ENCODE measurements at regions not wholly inside any gene's neighbourhood (a gene's known extent, or its start where the extent isn't known, plus 50 kb on each side); places are given as distances from the start of the nearest gene placed in this dataset.

DNA sequence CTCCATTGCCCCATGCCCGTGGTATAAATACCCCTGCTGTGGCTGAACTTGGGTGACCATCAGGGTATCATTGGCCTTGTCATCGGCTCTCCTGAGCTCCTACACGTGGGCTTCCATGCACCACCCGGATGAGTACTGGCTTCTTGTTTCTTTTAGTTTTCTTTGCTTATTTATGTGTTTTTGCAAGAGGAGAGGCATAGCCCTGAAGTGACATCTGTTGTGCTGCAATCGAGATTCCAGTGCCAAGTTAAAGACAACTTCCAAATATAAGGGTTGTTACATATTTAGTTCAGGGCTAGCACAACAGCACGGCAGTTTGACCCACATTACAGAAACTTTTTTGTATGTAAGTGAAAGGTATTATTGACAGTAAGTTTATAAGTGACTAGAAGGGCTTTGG, 1087.1 kb downstream of the TBC1D22A start:
- TF ChIP-seq GATA2 (IDR thresholded peaks at IDR 0.05; ENCODE audit: low read depth, low read length) (no peak), GATA3 (IDR thresholded peaks at IDR 0.05; ENCODE audit: low read depth, low read length) (no peak)

DNA sequence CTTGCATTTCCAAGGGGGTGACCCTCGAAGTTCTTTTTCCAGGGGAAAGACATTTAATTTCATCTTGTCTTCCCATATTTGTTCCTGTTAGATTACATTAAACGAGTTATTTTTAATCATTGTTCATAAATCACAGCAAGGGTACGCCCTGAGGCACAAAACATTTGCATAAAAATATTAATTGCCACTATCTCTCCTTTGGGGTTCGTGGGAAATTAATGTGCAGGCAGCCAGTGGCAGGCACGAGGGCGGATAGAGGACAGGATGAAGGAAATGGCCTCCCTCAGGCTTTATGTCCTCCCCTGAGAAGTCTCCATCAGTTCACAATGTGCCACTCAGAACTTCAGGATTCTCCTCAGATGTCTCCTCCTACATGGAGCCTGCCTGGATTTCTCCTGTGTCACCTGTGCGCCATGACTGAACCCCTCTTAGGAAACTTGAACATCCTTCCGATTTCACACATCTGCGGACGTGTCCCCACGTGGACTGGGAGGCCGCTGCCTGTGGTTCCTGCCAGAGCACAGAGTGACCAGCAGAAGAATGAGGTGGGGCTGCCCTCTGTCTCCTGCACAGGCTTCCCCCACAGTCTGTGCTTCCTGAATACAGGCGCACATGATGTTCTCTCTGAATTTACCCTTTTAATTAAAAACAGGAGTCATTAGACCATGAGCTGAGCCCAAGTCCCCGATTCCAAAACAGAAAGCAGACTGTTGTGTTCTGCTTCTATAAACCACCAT, 1085.9 kb downstream of the TBC1D22A start:
- TF ChIP-seq GATA3 (IDR thresholded peaks at IDR 0.05; ENCODE audit: low read depth, low read length): no peak
- TF ChIP-seq GATA2 (IDR thresholded peaks at IDR 0.05; ENCODE audit: low read depth, low read length): no peak

DNA sequence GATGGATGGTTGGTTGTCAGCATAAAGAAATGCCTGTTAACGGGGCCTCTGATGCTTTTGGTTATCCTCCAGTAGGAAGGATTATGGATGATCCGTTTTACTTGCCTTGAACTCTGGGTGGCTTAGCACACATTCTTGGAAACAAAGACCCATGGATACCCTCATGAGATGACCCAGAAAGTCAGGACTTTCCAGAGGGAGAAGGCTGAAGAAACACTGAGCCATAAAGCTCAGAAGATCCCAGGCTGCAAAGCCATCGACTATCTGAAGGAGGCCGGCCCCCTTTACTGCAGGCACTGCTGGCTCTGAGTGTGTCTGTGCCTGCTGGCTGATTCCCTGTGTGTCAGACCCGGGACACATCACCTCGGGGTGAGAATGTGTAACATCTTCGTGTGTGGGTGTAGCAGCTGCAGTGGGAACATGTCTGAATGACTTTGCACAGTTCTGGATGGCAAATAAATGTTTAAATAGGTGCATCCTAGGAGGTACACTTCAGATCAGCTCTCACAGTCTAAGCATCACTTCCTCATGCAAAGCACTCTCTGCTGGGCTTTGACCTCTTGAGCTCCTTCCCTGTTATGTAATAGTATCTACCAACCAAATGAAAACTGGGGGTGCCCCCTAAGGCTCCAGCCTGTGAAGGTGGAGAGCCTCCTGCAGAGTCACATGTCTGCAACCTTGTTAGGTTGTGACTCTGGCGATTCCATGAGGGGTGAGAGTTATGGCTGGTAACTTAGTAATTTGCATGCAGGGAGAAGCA, 1084.9 kb downstream of the TBC1D22A start:
- TF ChIP-seq GATA2 (IDR thresholded peaks at IDR 0.05; ENCODE audit: low read depth, low read length) (no peak), GATA3 (IDR thresholded peaks at IDR 0.05; ENCODE audit: low read depth, low read length) (no peak)

DNA sequence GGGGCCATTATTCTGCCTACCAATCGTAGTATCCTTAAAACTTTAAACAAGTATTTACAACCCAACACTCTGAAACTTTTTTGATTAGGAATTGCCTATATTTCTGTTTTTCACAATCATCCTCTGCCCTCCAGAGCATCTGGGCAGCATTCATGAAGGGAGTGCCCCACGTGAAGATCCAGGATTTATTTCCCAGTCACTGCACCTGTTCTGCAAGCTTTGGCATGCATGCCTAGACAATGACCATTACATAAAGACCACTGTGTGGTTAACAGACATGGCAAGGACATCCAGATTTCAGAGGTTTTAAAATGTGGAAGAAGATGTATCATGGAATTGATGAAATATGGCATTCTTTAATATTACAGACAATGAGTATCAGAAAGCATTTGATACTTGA, 1083.8 kb downstream of the TBC1D22A start:
- TF ChIP-seq GATA3 (IDR thresholded peaks at IDR 0.05; ENCODE audit: low read depth, low read length): no peak
- TF ChIP-seq GATA2 (IDR thresholded peaks at IDR 0.05; ENCODE audit: low read depth, low read length): no peak

DNA sequence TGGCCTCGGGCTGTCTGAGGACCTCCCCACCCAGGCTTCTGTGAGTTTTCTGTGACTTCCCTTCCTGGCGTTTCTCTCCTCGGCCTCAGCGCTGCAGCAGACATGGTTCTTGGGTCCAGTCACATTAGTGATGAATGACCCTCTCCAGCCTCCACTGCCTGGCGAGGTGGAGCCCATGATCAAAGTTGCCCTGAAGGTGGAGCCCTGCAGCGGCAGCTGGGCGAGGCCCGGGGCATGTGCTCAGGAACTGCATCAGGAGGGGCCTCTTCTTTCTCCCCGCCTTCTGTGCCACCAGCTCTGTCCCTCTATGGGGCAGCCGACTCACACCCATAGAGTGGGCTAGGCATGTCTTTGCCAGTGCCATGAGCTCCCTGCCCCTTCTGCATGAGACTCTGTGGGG, 1079.7 kb downstream of the TBC1D22A start:
- no peak for TF ChIP-seq GATA3 (IDR thresholded peaks at IDR 0.05; ENCODE audit: low read depth, low read length)
- TF ChIP-seq GATA2 (IDR thresholded peaks at IDR 0.05; ENCODE audit: low read depth, low read length): no peak

DNA sequence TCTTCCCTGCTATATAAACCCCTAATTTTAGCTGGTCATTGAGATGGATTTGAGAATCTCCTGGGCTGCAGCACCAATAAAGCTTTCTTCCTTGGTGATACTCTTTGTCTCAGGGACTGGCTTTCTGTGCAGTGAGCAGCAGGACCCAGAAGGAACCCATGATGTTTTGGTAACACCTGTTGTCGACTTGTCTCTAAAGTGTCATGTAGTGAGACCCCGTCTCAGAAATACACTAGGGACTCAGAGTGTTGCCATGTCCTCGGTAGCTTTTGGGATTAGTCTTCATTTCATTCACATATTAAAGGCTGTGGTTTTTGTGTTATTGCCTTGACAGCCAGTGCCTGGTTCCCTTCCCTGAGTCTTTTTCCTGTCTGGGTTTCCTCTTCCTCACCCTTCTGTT, 1078.7 kb downstream of the TBC1D22A start:
- TF ChIP-seq GATA3 (IDR thresholded peaks at IDR 0.05; ENCODE audit: low read depth, low read length) (no peak), GATA2 (IDR thresholded peaks at IDR 0.05; ENCODE audit: low read depth, low read length) (no peak)

DNA sequence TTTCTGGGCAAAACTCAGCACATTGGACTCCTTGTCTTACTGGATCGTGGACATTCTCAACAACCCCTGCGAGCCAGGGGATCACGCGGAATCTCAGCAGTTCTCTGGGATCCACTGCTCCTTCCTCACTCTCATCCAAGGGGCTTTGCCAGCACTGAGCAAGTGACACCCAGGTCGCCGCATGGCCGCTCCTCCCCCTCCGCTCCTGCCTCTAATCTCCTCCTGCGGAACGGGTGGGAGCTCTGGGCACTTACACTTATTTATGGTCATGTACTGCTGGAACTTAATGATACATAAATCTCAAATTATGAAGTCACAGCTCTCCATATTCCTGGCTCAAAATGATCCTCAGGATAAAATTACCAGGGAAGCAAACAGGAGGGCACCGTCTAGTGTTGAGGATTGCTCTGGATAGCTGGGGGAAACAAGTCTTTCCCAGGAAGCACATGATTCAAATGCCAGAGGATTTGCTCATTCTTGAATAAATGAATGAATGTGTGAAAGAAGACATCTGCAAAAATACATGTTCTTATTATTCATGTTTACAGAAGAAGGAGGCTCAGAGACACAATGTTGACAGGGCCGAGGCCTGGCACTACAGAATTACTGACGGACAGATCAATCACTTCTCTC, 1077.3 kb downstream of the TBC1D22A start:
- TF ChIP-seq GATA3 (IDR thresholded peaks at IDR 0.05; ENCODE audit: low read depth, low read length) (no peak), GATA2 (IDR thresholded peaks at IDR 0.05; ENCODE audit: low read depth, low read length) (no peak)

DNA sequence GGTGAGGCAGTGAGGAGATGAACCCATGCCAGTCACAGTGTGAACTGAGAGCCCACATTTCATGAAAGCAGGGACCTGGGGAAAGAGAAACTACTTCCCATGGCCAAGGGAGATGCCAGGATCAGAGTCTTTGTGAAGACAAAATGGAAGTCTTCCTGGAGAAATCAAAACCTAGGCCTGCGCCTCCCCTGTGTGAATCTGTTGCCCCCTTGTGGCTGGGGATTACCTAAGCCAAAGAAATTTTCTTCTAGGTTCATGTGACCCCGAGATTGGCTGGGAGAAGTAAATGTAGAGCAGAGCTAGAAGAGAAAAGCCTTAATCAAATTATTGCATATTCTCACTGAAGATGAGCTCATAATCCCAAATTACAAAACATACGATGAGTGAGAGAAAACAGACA, 1075.3 kb downstream of the TBC1D22A start:
- no peak for TF ChIP-seq GATA2 (IDR thresholded peaks at IDR 0.05; ENCODE audit: low read depth, low read length)
- no peak for TF ChIP-seq GATA3 (IDR thresholded peaks at IDR 0.05; ENCODE audit: low read depth, low read length)

DNA sequence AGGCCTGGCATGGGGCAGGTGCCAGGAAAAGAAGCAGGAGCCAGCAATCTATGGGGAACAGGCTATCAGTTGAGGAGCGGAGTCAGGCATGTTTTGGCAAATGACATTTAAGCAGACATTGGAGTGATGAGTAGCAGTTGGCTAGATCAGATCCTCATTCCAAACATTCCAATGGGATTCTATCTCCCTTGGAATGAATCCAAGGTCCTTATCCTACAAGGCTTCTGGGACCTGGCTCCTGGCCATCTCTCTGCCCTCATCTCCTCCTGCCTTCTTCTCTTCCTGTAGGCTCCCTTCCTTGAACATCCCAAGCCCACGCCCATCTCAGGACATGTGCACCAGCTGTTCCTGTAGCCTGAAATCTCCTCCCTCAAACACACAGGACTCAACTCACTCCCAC, 1074.5 kb downstream of the TBC1D22A start:
- TF ChIP-seq GATA2 (IDR thresholded peaks at IDR 0.05; ENCODE audit: low read depth, low read length) (no peak), GATA3 (IDR thresholded peaks at IDR 0.05; ENCODE audit: low read depth, low read length) (no peak)

DNA sequence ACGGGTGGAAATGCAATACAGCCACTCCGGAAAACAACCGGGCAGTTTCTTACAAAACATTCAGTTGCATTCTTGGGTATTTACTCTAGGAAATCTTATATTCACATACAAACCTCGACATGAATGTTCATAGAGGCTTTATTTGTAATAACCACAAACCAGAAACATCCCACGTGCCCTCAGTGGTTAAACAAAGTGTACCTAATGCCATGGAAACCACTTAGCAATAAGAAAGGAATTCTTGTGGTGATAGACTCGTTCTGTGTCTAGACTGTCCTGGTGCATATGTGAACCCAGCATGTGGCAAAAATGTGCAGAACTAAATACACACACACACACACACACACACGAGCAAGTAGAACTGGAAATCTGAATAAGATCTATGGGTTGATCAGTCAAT, 1073.3 kb downstream of the TBC1D22A start:
- no peak for TF ChIP-seq GATA3 (IDR thresholded peaks at IDR 0.05; ENCODE audit: low read depth, low read length)
- TF ChIP-seq GATA2 (IDR thresholded peaks at IDR 0.05; ENCODE audit: low read depth, low read length): no peak

DNA sequence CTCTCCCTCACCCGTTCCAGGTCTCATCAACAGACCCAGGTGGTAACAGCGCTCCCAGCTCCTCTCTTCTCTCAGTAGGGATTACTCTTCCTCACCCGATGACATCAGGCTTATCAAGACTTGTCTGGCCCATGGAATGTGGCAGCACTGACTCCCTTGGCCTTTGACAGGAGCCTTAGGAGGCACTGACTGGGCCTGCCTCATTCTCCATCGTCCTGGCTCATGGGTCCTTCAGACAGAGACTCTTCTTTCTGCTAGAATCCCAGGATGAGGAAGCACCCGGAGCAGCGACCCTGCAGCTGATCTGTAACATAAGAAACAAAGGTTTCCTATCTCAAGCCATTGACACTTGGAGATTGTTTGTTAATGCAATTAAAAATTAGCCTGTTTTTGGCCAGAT, 1063.6 kb downstream of the TBC1D22A start:
- TF ChIP-seq GATA2 (IDR thresholded peaks at IDR 0.05; ENCODE audit: low read depth, low read length) (no peak), GATA3 (IDR thresholded peaks at IDR 0.05; ENCODE audit: low read depth, low read length) (no peak)

DNA sequence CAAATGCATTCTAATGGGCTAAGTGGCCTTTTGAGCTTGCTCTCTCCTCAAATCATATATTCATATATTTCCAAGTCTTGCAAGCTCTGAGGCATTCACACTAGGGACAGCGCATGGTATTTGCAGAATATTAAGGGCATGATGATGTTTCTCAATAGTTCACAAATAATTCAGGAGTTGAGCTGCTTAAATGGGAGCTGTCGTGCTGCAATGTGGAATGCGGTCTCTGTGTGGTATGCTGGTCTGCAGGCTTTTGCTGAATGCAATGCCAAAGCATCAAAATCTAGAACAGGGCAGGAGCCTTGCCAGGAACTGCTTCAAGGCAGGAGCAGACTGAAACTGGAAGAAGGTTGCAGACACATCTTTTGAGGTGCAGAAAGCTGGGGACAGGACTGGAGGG, 1060.0 kb downstream of the TBC1D22A start:
- TF ChIP-seq GATA2 (IDR thresholded peaks at IDR 0.05; ENCODE audit: low read depth, low read length) (no peak), GATA3 (IDR thresholded peaks at IDR 0.05; ENCODE audit: low read depth, low read length) (no peak)

DNA sequence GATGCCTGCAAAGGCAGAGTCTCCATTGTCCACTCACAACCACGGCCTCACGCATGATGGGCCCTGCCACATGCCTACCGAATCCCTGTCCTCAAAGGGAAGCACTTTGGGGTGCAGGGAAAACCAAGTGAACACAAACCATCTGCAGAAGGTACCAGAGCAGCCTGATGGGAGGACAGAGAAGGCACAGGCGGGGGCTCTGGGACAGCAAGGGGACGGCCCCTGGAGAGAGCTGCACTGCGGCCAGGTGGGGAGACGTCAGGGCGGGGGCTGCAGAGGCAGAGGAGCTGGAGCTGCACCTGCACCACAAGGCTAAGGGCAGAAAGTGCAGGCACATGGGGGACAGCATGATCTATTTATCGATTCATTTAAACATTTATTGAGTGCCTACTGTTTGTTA, 1056.0 kb downstream of the TBC1D22A start:
- no peak for TF ChIP-seq GATA2 (IDR thresholded peaks at IDR 0.05; ENCODE audit: low read depth, low read length)
- no peak for TF ChIP-seq GATA3 (IDR thresholded peaks at IDR 0.05; ENCODE audit: low read depth, low read length)

DNA sequence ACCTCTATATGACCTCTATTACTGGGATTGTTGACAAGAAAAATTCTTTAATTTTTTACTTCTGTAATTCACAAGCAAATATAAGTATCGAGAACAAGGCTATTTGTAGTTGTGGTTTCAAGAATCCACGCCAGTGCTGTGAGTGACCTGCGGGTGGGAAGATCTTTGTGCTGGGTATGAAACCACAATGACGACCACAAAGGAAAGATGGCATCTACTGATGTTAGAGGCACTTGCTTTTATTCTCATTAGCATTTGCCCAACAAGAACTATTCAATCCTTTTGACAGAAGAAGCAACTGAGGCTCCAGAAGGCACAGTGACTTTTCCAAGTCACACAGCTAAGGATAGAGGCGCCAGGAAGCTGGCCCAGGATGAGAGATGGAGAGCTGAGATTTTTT, 1054.9 kb downstream of the TBC1D22A start:
- no peak for TF ChIP-seq GATA2 (IDR thresholded peaks at IDR 0.05; ENCODE audit: low read depth, low read length)
- no peak for TF ChIP-seq GATA3 (IDR thresholded peaks at IDR 0.05; ENCODE audit: low read depth, low read length)

DNA sequence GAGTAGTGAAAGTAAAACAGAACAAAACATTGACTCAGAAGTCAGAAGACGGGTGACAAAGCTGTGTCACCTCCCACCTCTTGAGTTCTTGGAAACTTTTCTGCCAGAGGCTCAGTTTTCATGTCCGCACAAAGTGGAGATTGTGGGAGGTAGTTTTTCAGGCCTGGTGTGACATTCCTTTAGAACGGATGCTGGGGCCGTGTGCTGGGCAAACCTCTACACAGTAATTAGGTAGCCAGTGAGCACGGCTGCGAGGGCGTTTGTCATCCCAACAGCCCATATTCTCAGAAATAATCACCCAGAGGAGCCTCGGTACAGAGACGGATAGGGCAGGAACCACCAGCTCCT, 1054.4 kb downstream of the TBC1D22A start:
- TF ChIP-seq GATA3 (IDR thresholded peaks at IDR 0.05; ENCODE audit: low read depth, low read length) (no peak), GATA2 (IDR thresholded peaks at IDR 0.05; ENCODE audit: low read depth, low read length) (no peak)
